C4-2B (cell line): ENCODE measurements at regions not wholly inside any gene's neighbourhood (a gene's known extent, or its start where the extent isn't known, plus 50 kb on each side); places are given as distances from the start of the nearest gene placed in this dataset.

Experiments
- H3K27ac ChIP-seq: fragments of 450-650 bp; 2 replicates; pipeline ENCODE4 v1.5.1; 2017
- ZFX ChIP-seq: fragments of 450-650 bp; IDR thresholded peaks from 2 replicates; pipeline ENCODE4 v1.6.1; 2017
- TF ChIP-seq, protein P1 (sequence below): fragments of 450-650 bp; conservative IDR thresholded peaks from 2 replicates; pipeline ENCODE4 v1.5.1; 2017; ENCODE audit warnings: mild to moderate bottlenecking

DNA sequence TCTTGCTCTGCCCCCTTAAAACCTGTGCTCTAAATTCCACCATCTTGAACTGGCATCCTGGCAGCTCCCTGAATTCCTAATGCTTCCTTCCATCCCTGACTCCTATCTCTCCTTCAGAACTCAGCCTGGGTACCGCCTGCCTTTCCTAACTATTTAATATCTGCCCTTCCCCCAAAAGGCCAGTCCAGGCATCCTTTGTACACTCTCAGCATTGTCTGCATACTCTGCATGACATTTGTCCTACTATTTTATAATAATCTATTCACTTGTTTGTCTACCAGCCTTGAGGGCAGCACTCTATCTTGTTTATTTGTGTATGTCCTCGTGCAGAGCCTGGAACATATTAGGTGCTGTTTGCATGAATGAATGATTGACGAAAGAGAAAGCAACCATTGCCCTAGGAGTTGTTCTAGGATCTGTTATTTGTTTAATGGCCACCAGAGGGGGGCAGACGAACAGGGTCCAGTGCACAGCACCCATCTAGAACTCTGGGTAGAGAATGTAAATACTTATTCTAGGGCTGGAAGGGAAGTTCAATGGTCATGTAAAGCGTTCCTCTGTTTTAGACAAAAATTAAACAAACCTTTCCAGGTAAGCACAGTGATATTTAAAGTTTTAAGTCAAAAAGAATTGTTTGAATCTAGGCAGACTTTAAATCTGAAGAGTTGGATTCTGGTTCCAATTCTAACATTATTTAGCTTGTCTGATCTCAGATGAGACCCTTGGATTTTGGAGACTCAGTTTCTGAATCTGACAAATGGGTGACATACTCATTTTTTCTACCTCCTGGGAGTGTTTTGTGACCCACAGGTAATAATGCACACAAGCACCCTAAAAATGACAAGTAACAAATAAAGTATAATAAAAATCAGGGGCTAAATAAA, 125.8 kb upstream of the GALNT15 start:
- no peak overlapping the region for H3K27ac ChIP-seq
- TF ChIP-seq, protein P1, sequence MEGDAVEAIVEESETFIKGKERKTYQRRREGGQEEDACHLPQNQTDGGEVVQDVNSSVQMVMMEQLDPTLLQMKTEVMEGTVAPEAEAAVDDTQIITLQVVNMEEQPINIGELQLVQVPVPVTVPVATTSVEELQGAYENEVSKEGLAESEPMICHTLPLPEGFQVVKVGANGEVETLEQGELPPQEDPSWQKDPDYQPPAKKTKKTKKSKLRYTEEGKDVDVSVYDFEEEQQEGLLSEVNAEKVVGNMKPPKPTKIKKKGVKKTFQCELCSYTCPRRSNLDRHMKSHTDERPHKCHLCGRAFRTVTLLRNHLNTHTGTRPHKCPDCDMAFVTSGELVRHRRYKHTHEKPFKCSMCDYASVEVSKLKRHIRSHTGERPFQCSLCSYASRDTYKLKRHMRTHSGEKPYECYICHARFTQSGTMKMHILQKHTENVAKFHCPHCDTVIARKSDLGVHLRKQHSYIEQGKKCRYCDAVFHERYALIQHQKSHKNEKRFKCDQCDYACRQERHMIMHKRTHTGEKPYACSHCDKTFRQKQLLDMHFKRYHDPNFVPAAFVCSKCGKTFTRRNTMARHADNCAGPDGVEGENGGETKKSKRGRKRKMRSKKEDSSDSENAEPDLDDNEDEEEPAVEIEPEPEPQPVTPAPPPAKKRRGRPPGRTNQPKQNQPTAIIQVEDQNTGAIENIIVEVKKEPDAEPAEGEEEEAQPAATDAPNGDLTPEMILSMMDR = peak; percentile 84
- no peak for TF ChIP-seq ZFX

- TF ChIP-seq, protein P1 = no peak
- no peak for TF ChIP-seq ZFX
- H3K27ac ChIP-seq = no peak overlapping the region
These were observed 123.6 kb upstream of the GALNT15 start for GRCh38 chr3:16050641-16051467.

- TF ChIP-seq ZFX = no peak
- TF ChIP-seq, protein P1 = no peak
- no peak overlapping the region for H3K27ac ChIP-seq
These were observed 122.8 kb upstream of the GALNT15 start for GRCh38 chr3:16051691-16052090.

DNA sequence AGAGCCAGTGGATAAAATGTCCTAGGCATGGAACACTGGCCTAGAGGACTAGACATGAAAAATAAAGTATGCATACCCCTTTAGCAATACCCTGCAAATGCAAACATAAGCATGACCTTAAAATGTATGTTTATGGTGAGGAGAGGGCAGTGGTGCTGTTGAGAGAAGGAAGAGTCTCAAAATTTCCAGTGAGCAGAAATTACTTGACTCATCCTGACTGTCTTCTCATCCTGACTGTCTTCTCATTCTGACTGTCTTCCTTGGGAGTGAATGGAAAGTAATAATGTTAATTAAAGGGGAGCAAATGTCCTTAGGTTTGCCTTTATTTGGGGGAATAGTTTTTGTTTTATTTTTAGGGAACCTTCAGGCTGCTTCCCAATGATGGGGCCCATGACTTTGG, 121.5 kb upstream of the GALNT15 start:
- H3K27ac ChIP-seq = no peak overlapping the region
- TF ChIP-seq, protein P1 = no peak
- no peak for TF ChIP-seq ZFX

DNA sequence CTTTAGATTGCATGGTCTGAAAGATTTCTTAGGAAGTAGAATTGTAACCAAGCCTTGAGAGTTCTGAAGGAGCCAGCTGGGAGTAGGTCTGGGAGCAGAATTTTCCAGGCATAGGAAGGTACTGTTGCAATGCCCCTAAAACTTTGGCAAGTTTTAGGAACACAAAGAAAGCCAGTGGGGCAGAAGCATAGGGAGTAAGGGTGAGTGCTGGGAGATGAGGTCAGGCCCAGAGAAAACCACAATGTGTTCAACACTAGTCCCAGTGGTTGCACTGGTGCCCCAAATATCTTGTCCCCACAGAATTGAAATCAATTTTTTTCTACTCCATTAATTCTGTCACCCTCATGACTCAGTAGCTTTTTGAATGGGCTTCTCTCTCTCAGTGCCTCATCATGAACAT, 120.7 kb upstream of the GALNT15 start:
- H3K27ac ChIP-seq = no peak overlapping the region
- no peak for TF ChIP-seq ZFX
- TF ChIP-seq, protein P1 = no peak

DNA sequence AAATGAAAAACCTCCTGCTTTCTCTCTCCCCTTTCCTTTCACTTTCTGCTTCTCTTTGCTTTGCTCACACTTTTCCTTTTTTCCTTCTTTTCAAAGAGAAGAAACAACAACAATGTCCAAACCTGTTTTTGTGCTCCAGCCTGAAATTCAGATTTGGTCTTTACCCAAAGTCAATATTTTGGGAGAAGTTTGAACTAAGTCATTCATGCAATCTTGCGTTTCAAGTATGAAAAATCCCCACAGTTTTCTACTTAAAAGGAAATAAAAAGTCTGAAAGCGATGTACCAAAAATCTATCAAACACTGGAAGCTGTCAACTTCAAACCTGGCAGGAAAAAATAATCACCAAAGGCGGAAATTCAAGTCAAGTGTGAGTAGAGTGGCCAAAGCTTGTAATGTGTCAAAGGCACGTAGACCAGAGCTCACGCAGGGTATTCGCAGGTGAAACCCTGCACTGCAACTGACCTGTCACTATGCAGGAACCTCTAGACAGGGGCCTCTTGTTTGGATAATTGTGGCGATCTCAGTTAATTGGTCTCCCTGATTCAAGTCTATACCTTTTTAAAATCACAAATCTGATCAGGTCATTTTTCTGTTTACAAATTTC, 118.8 kb upstream of the GALNT15 start:
- no peak for TF ChIP-seq ZFX
- TF ChIP-seq, protein P1 = no peak
- H3K27ac ChIP-seq = no peak overlapping the region
